ENCODE measurements at regions not wholly inside any gene's neighbourhood (a gene's known extent, or its start where the extent isn't known, plus 50 kb on each side); places are given as distances from the start of the nearest gene placed in this dataset.

DNA sequence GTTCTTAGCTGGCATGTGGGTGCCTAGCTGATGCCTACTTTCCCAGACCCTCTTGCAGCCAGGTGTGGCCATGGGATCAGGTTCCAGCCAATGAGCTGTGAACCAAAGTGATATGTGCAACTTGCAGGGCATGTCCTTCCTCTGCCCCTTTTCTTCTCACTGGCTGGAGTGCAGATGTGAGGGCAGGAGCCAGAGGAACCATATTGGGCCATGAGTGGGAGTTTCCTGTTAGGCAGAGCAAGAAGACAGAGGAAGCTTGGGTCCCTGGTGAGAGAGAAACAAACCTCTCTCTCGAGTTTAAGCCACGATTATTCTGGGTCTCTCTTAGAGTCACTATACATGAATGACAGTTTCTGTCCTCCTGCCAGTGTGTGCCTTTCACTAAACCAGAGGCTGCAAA lies 120.4 kb upstream of the STX18 start:
- H3K9me3 ChIP-seq = no peaks in the 10 kb centered on the region
- no peaks in the 10 kb centered on the region for H3K27me3 ChIP-seq
- DNase-seq = no peak
- no peak overlapping the region for H3K4me3 ChIP-seq
- no peak overlapping the region for H3K27ac ChIP-seq
- 77 to 78% (median 77%) methylated on average over 2 of the region's 2 CpGs for WGBS, 3 donors
- H3K36me3 ChIP-seq = no peaks in the 10 kb centered on the region
- H3K4me1 ChIP-seq (ENCODE audit: insufficient read depth) = no peaks in the 10 kb centered on the region
- TF ChIP-seq EP300 (IDR thresholded peaks at IDR 0.05) (no peak), POLR2A (IDR thresholded peaks at IDR 0.05) (no peak)
- TF ChIP-seq, protein P1, sequence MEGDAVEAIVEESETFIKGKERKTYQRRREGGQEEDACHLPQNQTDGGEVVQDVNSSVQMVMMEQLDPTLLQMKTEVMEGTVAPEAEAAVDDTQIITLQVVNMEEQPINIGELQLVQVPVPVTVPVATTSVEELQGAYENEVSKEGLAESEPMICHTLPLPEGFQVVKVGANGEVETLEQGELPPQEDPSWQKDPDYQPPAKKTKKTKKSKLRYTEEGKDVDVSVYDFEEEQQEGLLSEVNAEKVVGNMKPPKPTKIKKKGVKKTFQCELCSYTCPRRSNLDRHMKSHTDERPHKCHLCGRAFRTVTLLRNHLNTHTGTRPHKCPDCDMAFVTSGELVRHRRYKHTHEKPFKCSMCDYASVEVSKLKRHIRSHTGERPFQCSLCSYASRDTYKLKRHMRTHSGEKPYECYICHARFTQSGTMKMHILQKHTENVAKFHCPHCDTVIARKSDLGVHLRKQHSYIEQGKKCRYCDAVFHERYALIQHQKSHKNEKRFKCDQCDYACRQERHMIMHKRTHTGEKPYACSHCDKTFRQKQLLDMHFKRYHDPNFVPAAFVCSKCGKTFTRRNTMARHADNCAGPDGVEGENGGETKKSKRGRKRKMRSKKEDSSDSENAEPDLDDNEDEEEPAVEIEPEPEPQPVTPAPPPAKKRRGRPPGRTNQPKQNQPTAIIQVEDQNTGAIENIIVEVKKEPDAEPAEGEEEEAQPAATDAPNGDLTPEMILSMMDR (IDR thresholded peaks at IDR 0.05) = no peak
- intact Hi-C loops (cut with DNase I) = no loop called here

DNA sequence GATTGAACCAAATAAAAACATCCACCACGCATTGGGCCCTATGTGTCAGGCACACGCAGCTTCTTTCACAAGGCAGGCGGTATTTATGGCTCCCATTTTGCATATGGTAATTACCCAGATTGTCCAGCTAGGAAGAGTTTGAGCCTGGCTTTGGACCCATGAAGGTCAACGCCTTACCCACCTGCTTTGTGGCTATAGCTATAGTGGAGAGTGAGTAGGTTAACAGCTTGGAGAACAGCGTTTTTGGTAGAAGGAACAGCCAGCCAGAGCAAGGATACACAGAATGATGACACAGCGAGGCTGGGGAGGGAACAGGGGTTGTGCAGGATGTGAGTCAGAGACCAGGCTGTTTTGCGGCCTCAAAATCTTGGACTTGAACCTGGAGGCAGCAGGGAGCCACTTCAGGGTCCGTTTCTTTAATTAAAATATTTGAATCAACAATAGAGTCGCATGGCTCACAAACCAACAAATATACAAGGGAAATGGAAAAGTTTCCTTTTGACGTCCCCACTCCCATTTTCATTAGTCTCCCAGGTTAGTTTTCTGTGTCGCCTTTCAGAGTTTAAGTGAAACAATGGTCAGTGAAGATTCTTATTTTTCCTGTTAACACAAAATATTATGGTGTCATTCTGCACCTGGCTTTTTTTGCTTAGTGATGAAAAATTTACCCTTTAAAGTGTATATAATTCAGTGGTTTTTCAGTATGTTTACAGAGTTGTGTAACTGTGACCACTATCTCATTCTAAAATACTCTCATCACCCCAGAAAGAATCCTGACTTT lies 118.2 kb upstream of the STX18 start:
- TF ChIP-seq, protein P1 (IDR thresholded peaks at IDR 0.05) = no peak
- no peak for TF ChIP-seq POLR2A (IDR thresholded peaks at IDR 0.05)
- no peak for TF ChIP-seq EP300 (IDR thresholded peaks at IDR 0.05)
- Histone ChIP-seq H3K4me3 (no peak overlapping the region), H3K27ac (no peak overlapping the region), H3K9me3 (no peaks in the 10 kb centered on the region), H3K27me3 (no peaks in the 10 kb centered on the region), H3K36me3 (no peaks in the 10 kb centered on the region), H3K4me1 (ENCODE audit: insufficient read depth) (no peaks in the 10 kb centered on the region)
- no peak for DNase-seq
- WGBS, 3 donors = 76 to 82% (median 81%) methylated on average over 11 of the region's 11 CpGs
- intact Hi-C loops (cut with DNase I) = no loop called here

DNA sequence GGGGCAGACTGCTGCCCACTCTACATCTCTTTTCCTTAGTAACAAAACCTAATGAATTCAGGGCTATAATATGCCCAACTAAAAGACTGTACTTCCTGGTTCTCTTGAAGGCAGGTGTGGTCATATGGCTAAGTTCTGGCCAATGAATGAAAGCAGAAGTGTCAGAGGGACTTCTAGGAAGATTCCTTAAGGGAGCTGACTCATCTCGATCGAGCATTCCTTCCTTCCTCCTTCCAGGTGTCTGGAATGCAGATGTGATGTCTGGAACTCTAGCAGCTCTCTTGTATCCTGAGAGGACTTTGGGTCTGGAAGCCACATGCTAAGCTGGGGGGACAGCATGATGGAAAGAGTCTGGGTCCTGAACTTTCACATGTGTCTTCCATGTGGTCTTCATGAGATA lies 116.2 kb upstream of the STX18 start:
- no peak overlapping the region for H3K27ac ChIP-seq
- TF ChIP-seq EP300 (IDR thresholded peaks at IDR 0.05) (no peak), POLR2A (IDR thresholded peaks at IDR 0.05) (no peak)
- TF ChIP-seq, protein P1 (IDR thresholded peaks at IDR 0.05) = no peak
- no peaks in the 10 kb centered on the region for H3K27me3 ChIP-seq
- no peaks in the 10 kb centered on the region for H3K36me3 ChIP-seq
- H3K4me3 ChIP-seq = no peak overlapping the region
- H3K4me1 ChIP-seq (ENCODE audit: insufficient read depth) = no peaks in the 10 kb centered on the region
- no peak for DNase-seq
- H3K9me3 ChIP-seq = no peaks in the 10 kb centered on the region
- 83 to 91% (median 83%) methylated on average over 2 of the region's 2 CpGs for WGBS, 3 donors
- intact Hi-C loops (cut with DNase I) = no loop called here

DNA sequence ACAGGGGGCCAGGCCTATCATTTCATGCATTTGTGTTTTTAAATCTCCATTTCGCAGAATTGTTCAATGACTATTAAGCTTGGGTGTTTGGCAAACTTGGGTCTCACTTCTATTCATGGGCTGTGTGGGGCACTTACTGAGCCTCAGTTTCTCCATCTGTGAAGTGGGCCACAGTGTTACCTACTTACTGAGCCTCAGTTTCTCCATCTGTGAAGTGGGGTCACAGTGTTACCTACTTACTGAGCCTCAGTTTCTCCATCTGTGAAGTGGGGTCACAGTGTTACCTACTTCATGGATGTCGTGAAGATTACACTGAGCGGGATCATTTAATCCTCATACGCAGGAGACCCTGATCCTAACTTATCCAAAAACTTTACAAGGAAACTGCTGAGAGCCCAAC lies 115.1 kb upstream of the STX18 start:
- TF ChIP-seq, protein P1 (IDR thresholded peaks at IDR 0.05) = no peak
- no peak for TF ChIP-seq EP300 (IDR thresholded peaks at IDR 0.05)
- no peak for TF ChIP-seq POLR2A (IDR thresholded peaks at IDR 0.05)
- H3K27me3 ChIP-seq = no peaks in the 10 kb centered on the region
- 97% methylated on average over 4 of the region's 4 CpGs for WGBS, 3 donors
- no peak overlapping the region for H3K4me3 ChIP-seq
- no peaks in the 10 kb centered on the region for H3K36me3 ChIP-seq
- intact Hi-C loops (cut with DNase I) = no loop called here
- no peak for DNase-seq
- H3K9me3 ChIP-seq = no peaks in the 10 kb centered on the region
- H3K4me1 ChIP-seq (ENCODE audit: insufficient read depth) = no peaks in the 10 kb centered on the region
- no peak overlapping the region for H3K27ac ChIP-seq

Measured in ovary (tissue), 7 donors.